PC-9 (cell line): ENCODE measurements at regions not wholly inside any gene's neighbourhood (a gene's known extent, or its start where the extent isn't known, plus 50 kb on each side); places are given as distances from the start of the nearest gene placed in this dataset.

Source experiments
- BruUV-seq: library from RNA; stranded (reverse); fragments of 400-500 nt; replicated peaks from 2 replicates; lab custom pipeline; 2021; lab: Mats Ljungman, UMichigan
- CTCF ChIA-PET: fragments of 300-600 bp; sonication (Branson Sonifier 250); formaldehyde crosslinking; loops from one replicate; lab custom pipeline; 2022; ENCODE audit warnings: antibody characterized with exemption; lab: Charles Lee
- POLR2A ChIA-PET: fragments of 300-600 bp; sonication (Branson Sonifier 250); formaldehyde crosslinking; loops from one replicate; lab custom pipeline; 2022; ENCODE audit warnings: antibody characterized with exemption; ENCODE audit not compliant: unreplicated experiment; lab: Charles Lee
- DNase-seq, 2 experiments: peaks; one replicate each; pipeline versions ENCODE4 v3.0.0 to v3.0.0-alpha.2; 2015 to 2022; ENCODE audit warnings: mixed read lengths in 1 of 2
- H2AFZ ChIP-seq: fragments of 200-600 bp; sonication (generic); 2 replicates; pipeline ENCODE4 v1.8.1; 2017; ENCODE audit warnings: antibody characterized with exemption
- H3F3A ChIP-seq: fragments of 200-600 bp; sonication (generic); 2 replicates; pipeline ENCODE4 v1.8.1; 2017; ENCODE audit warnings: antibody characterized with exemption, mild to moderate bottlenecking, low read depth; ENCODE audit not compliant: insufficient read depth
- H3K27ac ChIP-seq: fragments of 200-600 bp; sonication (generic); 2 replicates; pipeline ENCODE4 v1.6.1; 2016; ENCODE audit warnings: mixed run types
- H3K27me3 ChIP-seq: fragments of 200-600 bp; sonication (generic); 2 replicates; pipeline ENCODE4 v1.6.1; 2016; ENCODE audit warnings: low read depth, mixed run types; ENCODE audit not compliant: insufficient read depth
- H3K36me3 ChIP-seq: fragments of 200-600 bp; sonication (generic); 2 replicates; pipeline ENCODE4 v1.6.1; 2016; ENCODE audit warnings: low read depth, mixed run types
- H3K4me1 ChIP-seq: fragments of 200-600 bp; sonication (generic); replicated peaks from 2 replicates; pipeline ENCODE4 v1.6.1; 2016; ENCODE audit warnings: mixed run types; ENCODE audit not compliant: insufficient read depth
- H3K4me2 ChIP-seq: fragments of 200-600 bp; sonication (generic); 2 replicates; pipeline ENCODE4 v1.6.1; 2017; ENCODE audit warnings: mixed run types
- H3K4me3 ChIP-seq: fragments of 200-600 bp; sonication (generic); 2 replicates; pipeline ENCODE4 v1.6.1; 2016; ENCODE audit warnings: mixed run types
- H3K79me2 ChIP-seq: fragments of 200-600 bp; sonication (generic); 2 replicates; pipeline ENCODE4 v1.6.1; 2017; ENCODE audit warnings: low read depth, mixed run types
- H3K9me2 ChIP-seq: fragments of 200-600 bp; sonication (generic); 2 replicates; pipeline ENCODE4 v1.8.1; 2017; ENCODE audit warnings: mild to moderate bottlenecking; ENCODE audit not compliant: insufficient read depth
- H3K9me3 ChIP-seq: fragments of 200-600 bp; sonication (generic); 2 replicates; pipeline ENCODE4 v1.8.1; 2016; ENCODE audit warnings: low read depth; ENCODE audit not compliant: insufficient read depth
- H4K20me1 ChIP-seq: fragments of 200-600 bp; sonication (generic); 2 replicates; pipeline ENCODE4 v1.8.1; 2017; ENCODE audit not compliant: insufficient read depth
- CTCF ChIP-seq: fragments of 200-600 bp; sonication (generic); conservative IDR thresholded peaks from 2 replicates; pipeline ENCODE4 v1.6.1; 2017; ENCODE audit warnings: mixed run types, antibody characterized with exemption, mild to moderate bottlenecking, moderate library complexity
- EZH2 ChIP-seq: fragments of 200-600 bp; sonication (generic); IDR thresholded peaks from 2 replicates; pipeline ENCODE4 v1.8.0; 2017; ENCODE audit warnings: antibody characterized with exemption, low read depth
- intact Hi-C: fragments of 100-400 bp; cut with micrococcal nuclease; formaldehyde crosslinking; loops from one replicate; pipeline ENCODE4 v1.10.0; 2022; ENCODE audit not compliant: unreplicated experiment

- Histone ChIP-seq H3K9me2 (no peaks in the 10 kb centered on the region), H3K27me3 (peaks cover 85% of the 10 kb centered on the region), H4K20me1 (no peaks in the 10 kb centered on the region), H3K4me1 (no peaks in the 10 kb centered on the region), H3F3A (no peaks in the 10 kb centered on the region), H3K36me3 (no peaks in the 10 kb centered on the region), H3K79me2 (no peaks in the 10 kb centered on the region), H3K4me3 (no peak overlapping the region), H3K27ac (no peak overlapping the region), H3K9me3 (no peaks in the 10 kb centered on the region), H2AFZ (no peak overlapping the region), H3K4me2 (no peak overlapping the region)
- POLR2A ChIA-PET, result no interaction called here
- TF ChIP-seq CTCF (no peak), EZH2 (no peak)
- intact Hi-C loops, result no loop called here
- CTCF ChIA-PET, result no interaction called here
- no TSS peak for BruUV-seq
- DNase-seq, result no peak
Measured at GRCh38 chr5:5798462-5798861, 376.0 kb downstream of the ICE1 start.

- Histone ChIP-seq H3K4me3 (no peak overlapping the region), H3K4me2 (no peak overlapping the region), H3K79me2 (no peaks in the 10 kb centered on the region), H3K36me3 (no peaks in the 10 kb centered on the region), H3K9me3 (no peaks in the 10 kb centered on the region), H4K20me1 (no peaks in the 10 kb centered on the region), H3K4me1 (no peaks in the 10 kb centered on the region), H2AFZ (no peak overlapping the region), H3F3A (no peaks in the 10 kb centered on the region), H3K27ac (no peak overlapping the region), H3K9me2 (no peaks in the 10 kb centered on the region), H3K27me3 (peaks cover 85% of the 10 kb centered on the region)
- DNase-seq, result no peak
- intact Hi-C loops, result no loop called here
- POLR2A ChIA-PET, result no interaction called here
- no TSS peak for BruUV-seq
- TF ChIP-seq CTCF (no peak), EZH2 (no peak)
- CTCF ChIA-PET, result no interaction called here
Measured at GRCh38 chr5:5798041-5798440, 375.6 kb downstream of the ICE1 start.

- no peaks in the 10 kb centered on the region for H3K9me2 ChIP-seq
- H3K27me3 ChIP-seq, result peaks cover 73% of the 10 kb centered on the region
- H3F3A ChIP-seq, result no peaks in the 10 kb centered on the region
- H2AFZ ChIP-seq, result no peak overlapping the region
- intact Hi-C loops, result no loop called here
- BruUV-seq, result no TSS peak
- no peak overlapping the region for H3K4me2 ChIP-seq
- H3K4me3 ChIP-seq, result no peak overlapping the region
- H3K79me2 ChIP-seq, result no peaks in the 10 kb centered on the region
- no peak for TF ChIP-seq CTCF
- no peak for TF ChIP-seq EZH2
- ChIA-PET CTCF (no interaction called here), POLR2A (no interaction called here)
- H3K36me3 ChIP-seq, result no peaks in the 10 kb centered on the region
- H3K4me1 ChIP-seq, result no peaks in the 10 kb centered on the region
- no peak overlapping the region for H3K27ac ChIP-seq
- no peaks in the 10 kb centered on the region for H3K9me3 ChIP-seq
- no peak for DNase-seq
- H4K20me1 ChIP-seq, result no peaks in the 10 kb centered on the region
Measured at GRCh38 chr5:5795074-5795771, 372.7 kb downstream of the ICE1 start.
